Endothelial cell of umbilical vein (primary cell): ENCODE measurements at regions not wholly inside any gene's neighbourhood (a gene's known extent, or its start where the extent isn't known, plus 50 kb on each side); places are given as distances from the start of the nearest gene placed in this dataset.

ENCODE experiments used
- BruUV-seq: library from RNA; stranded (reverse); fragments of 400-500 nt; replicated peaks from 2 replicates; lab custom pipeline; 2021; lab: Mats Ljungman, UMichigan
- CTCF ChIA-PET: fragments of 300-600, 350-600 bp; sonication (Branson Sonifier 250); formaldehyde crosslinking; loops from one replicate; lab custom pipeline; 2021; ENCODE audit warnings: antibody characterized with exemption, inconsistent platforms; lab: Charles Lee
- POLR2A ChIA-PET: fragments of 300-600, 350-600 bp; sonication (Branson Sonifier 250); formaldehyde crosslinking; loops from one replicate; lab custom pipeline; 2021; ENCODE audit warnings: antibody characterized with exemption, inconsistent platforms; lab: Charles Lee
- DNase-seq: peaks from one replicate; pipeline ENCODE4 v3.0.0-alpha.2; 2011; ENCODE audit warnings: low read depth, low spot score
- FAIRE-seq: peaks from 2 replicates; lab custom pipeline; 2011; peaks lifted over from hg19 to GRCh38; lab: Jason Lieb, UNC
- H2AFZ ChIP-seq: 2 replicates; pipeline ENCODE4 v1.6.0; 2012; ENCODE audit warnings: low read depth, low read length, control low read depth, inconsistent platforms
- H3K27ac ChIP-seq: 2 replicates; pipeline ENCODE4 v1.5.1; 2011; ENCODE audit warnings: low read depth, mild to moderate bottlenecking, control low read depth, low read length, moderate library complexity; ENCODE audit not compliant: insufficient read depth
- H3K27me3 ChIP-seq, 2 experiments: 2 replicates each; pipeline versions ENCODE4 v1.6.0 to v1.6.1; 2011; ENCODE audit warnings: low read length in 2 of 2, mixed read lengths in 1 of 2; ENCODE audit not compliant: control insufficient read depth in 2 of 2, insufficient read depth in 2 of 2
- H3K36me3 ChIP-seq, 2 experiments: 2 replicates in 1 of 2; 3 replicates in 1 of 2; pipeline ENCODE4 v1.5.1; 2011; ENCODE audit warnings: low read length in 2 of 2, mild to moderate bottlenecking in 1 of 2, moderate library complexity in 1 of 2; ENCODE audit not compliant: control insufficient read depth in 2 of 2, insufficient read depth in 2 of 2; ENCODE audit errors: extremely low read depth in 1 of 2
- H3K4me1 ChIP-seq: 3 replicates; pipeline ENCODE4 v1.5.1; 2011; ENCODE audit warnings: mild to moderate bottlenecking, low read length; ENCODE audit not compliant: control insufficient read depth, insufficient read depth; ENCODE audit errors: extremely low read depth
- H3K4me2 ChIP-seq: 2 replicates; pipeline ENCODE4 v1.6.1; 2011; ENCODE audit warnings: low read length, control low read depth, mixed read lengths; ENCODE audit not compliant: insufficient read depth
- H3K4me3 ChIP-seq, 3 experiments: fragments of 200-600 bp in 1 of 3; sonication (generic), shearing (Covaris generic) in 1 of 3; replicated peaks in 1 of 3; 2 replicates each; pipeline ENCODE4 v1.5.1; 2011 to 2016; ENCODE audit warnings: control low read depth in 3 of 3, low read length in 3 of 3, mild to moderate bottlenecking in 2 of 3, inconsistent platforms in 1 of 3, low read depth in 1 of 3, moderate library complexity in 1 of 3; ENCODE audit not compliant: insufficient read depth in 1 of 3
- H3K79me2 ChIP-seq: 2 replicates; pipeline ENCODE4 v1.6.0; 2012; ENCODE audit warnings: low read length, inconsistent platforms; ENCODE audit not compliant: control insufficient read depth, insufficient read depth
- H3K9ac ChIP-seq: replicated peaks from 2 replicates; pipeline ENCODE3; 2011; ENCODE audit warnings: low read length, control low read depth; ENCODE audit not compliant: insufficient read depth; ENCODE audit errors: extremely low read depth
- H3K9me1 ChIP-seq: replicated peaks from 3 replicates; pipeline ENCODE4 v1.6.0; 2011; ENCODE audit warnings: mild to moderate bottlenecking, low read length; ENCODE audit not compliant: control insufficient read depth, insufficient read depth; ENCODE audit errors: extremely low read depth
- H3K9me3 ChIP-seq: replicated peaks from 2 replicates; pipeline ENCODE4 v1.5.1; 2012; ENCODE audit warnings: low read length, inconsistent platforms; ENCODE audit not compliant: control insufficient read depth, insufficient read depth
- H4K20me1 ChIP-seq: replicated peaks from 2 replicates; pipeline ENCODE3; 2011; ENCODE audit warnings: mild to moderate bottlenecking, low read length; ENCODE audit not compliant: control insufficient read depth, insufficient read depth; ENCODE audit errors: extremely low read depth
- EZH2 ChIP-seq: IDR thresholded peaks from 2 replicates; pipeline ENCODE4 v1.6.1; 2012; ENCODE audit warnings: borderline replicate concordance, low read depth, mild to moderate bottlenecking, moderate library complexity, low read length, inconsistent platforms; ENCODE audit not compliant: severe bottlenecking
- FOS ChIP-seq: IDR thresholded peaks from 2 replicates; pipeline ENCODE4 v1.6.1; 2011; ENCODE audit warnings: mild to moderate bottlenecking, low read length, moderate library complexity, borderline replicate concordance; ENCODE audit not compliant: insufficient read depth
- GATA2 ChIP-seq: IDR thresholded peaks from 2 replicates; pipeline ENCODE4 v1.7.0; 2011; ENCODE audit warnings: low read depth, mild to moderate bottlenecking, moderate library complexity, mixed read lengths, low read length; ENCODE audit not compliant: insufficient read length, insufficient read depth
- JUN ChIP-seq: IDR thresholded peaks from 2 replicates; pipeline ENCODE4 v1.6.1; 2011; ENCODE audit warnings: borderline replicate concordance, low read depth; ENCODE audit not compliant: insufficient read length, insufficient read depth
- MAX ChIP-seq: IDR thresholded peaks from 2 replicates; pipeline ENCODE4 v1.6.1; 2011; ENCODE audit not compliant: insufficient read depth, insufficient read length
- MYC ChIP-seq: IDR thresholded peaks from one replicate; pipeline ENCODE4 v1.6.1; 2011; ENCODE audit warnings: mild to moderate bottlenecking, low read depth, low read length
- POLR2A ChIP-seq: IDR thresholded peaks from 2 replicates; pipeline ENCODE4 v1.6.1; 2012; ENCODE audit warnings: low read depth, mild to moderate bottlenecking, control low read depth, low read length
- POLR2AphosphoS5 ChIP-seq: IDR thresholded peaks from 2 replicates; pipeline ENCODE4 v1.6.1; 2012; ENCODE audit warnings: low read depth, mild to moderate bottlenecking, control low read depth, low read length, moderate library complexity; ENCODE audit not compliant: insufficient read depth
- dilution Hi-C: fragments of 300-500 bp; cut with MboI; formaldehyde crosslinking; loops from one replicate; pipeline ENCODE4 v1.15.0; 2019; ENCODE audit warnings: low sequenced_read_pairs; ENCODE audit not compliant: extremely low pct_ligation_motif_present
- intact Hi-C: fragments of 100-400 bp; cut with micrococcal nuclease; formaldehyde crosslinking; loops from one replicate; pipeline ENCODE4 v1.10.0; 2022
- TF ChIP-seq, protein P1 (sequence below), 2 donors: IDR thresholded peaks; 1 replicate in 1 of 2; 2 replicates in 1 of 2; pipeline ENCODE4 v1.5.1; 2011; ENCODE audit warnings: low read length in 2 of 2, mild to moderate bottlenecking in 2 of 2, moderate library complexity in 2 of 2, control low read depth in 1 of 2, inconsistent platforms in 1 of 2, low read depth in 1 of 2; ENCODE audit not compliant: insufficient read depth in 1 of 2; ENCODE audit errors: extremely low read depth in 1 of 2

DNA sequence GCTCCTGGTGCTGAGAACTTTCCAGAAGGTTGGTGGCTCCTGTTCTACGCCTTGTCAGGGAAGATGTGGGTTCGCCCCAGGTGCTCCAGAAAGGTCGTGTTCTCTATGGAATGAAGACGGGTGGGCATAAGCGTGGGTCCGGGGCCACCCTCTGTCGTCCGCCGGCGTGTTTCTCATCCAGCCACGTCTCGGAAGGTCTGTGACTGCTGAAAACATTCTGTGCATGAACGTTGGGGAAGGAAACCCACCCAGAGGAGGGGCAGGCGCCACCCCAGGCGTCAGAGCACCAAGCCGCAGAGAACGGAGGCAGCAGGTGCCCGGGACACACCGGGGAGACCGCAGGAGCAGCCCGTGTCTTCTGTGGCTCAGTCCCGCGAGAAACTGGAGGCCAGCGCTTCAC, 118.2 kb downstream of the RTP5 start:
- TF ChIP-seq MYC (no peak), JUN (no peak), MAX (no peak), POLR2A (no peak), GATA2 (no peak), POLR2AphosphoS5 (no peak), EZH2 (no peak), FOS (no peak)
- TF ChIP-seq, protein P1, sequence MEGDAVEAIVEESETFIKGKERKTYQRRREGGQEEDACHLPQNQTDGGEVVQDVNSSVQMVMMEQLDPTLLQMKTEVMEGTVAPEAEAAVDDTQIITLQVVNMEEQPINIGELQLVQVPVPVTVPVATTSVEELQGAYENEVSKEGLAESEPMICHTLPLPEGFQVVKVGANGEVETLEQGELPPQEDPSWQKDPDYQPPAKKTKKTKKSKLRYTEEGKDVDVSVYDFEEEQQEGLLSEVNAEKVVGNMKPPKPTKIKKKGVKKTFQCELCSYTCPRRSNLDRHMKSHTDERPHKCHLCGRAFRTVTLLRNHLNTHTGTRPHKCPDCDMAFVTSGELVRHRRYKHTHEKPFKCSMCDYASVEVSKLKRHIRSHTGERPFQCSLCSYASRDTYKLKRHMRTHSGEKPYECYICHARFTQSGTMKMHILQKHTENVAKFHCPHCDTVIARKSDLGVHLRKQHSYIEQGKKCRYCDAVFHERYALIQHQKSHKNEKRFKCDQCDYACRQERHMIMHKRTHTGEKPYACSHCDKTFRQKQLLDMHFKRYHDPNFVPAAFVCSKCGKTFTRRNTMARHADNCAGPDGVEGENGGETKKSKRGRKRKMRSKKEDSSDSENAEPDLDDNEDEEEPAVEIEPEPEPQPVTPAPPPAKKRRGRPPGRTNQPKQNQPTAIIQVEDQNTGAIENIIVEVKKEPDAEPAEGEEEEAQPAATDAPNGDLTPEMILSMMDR (IDR thresholded peaks at IDR 0.05; ENCODE audit: extremely low read depth in 1 of 2, insufficient read depth in 1 of 2, low read depth in 1 of 2, low read length in 2 of 2): no peak
- no peak for FAIRE-seq

More for the DNA sequence above, 118.2 kb downstream of the RTP5 start:
- CTCF ChIA-PET: no interaction called here
- H3K27ac ChIP-seq: no peak overlapping the region
- intact Hi-C loops (no loop called here), dilution Hi-C loops (no loop called here)
- H3K9ac ChIP-seq: no peak overlapping the region
- no peak overlapping the region for H3K4me3 ChIP-seq
- H3K79me2 ChIP-seq: no peaks in the 10 kb centered on the region
- H3K27me3 ChIP-seq: no peaks in the 10 kb centered on the region
- DNase-seq: no peak
- H3K36me3 ChIP-seq: no peaks in the 10 kb centered on the region
- no peaks in the 10 kb centered on the region for H3K9me3 ChIP-seq
- no peaks in the 10 kb centered on the region for H3K9me1 ChIP-seq
- POLR2A ChIA-PET: no interaction called here
- H2AFZ ChIP-seq: no peak overlapping the region
- H4K20me1 ChIP-seq: no peaks in the 10 kb centered on the region
- no peak overlapping the region for H3K4me2 ChIP-seq
- H3K4me1 ChIP-seq: no peaks in the 10 kb centered on the region
- BruUV-seq: no TSS peak
